Glomerular endothelial cell (primary cell): ENCODE measurements at regions not wholly inside any gene's neighbourhood (a gene's known extent, or its start where the extent isn't known, plus 50 kb on each side); places are given as distances from the start of the nearest gene placed in this dataset.

Experiments
- DNase-seq: peaks from one replicate; pipeline ENCODE4 v3.0.0-alpha.2; 2011; ENCODE audit warnings: low read depth, low spot score; ENCODE audit errors: extremely low read depth

DNA sequence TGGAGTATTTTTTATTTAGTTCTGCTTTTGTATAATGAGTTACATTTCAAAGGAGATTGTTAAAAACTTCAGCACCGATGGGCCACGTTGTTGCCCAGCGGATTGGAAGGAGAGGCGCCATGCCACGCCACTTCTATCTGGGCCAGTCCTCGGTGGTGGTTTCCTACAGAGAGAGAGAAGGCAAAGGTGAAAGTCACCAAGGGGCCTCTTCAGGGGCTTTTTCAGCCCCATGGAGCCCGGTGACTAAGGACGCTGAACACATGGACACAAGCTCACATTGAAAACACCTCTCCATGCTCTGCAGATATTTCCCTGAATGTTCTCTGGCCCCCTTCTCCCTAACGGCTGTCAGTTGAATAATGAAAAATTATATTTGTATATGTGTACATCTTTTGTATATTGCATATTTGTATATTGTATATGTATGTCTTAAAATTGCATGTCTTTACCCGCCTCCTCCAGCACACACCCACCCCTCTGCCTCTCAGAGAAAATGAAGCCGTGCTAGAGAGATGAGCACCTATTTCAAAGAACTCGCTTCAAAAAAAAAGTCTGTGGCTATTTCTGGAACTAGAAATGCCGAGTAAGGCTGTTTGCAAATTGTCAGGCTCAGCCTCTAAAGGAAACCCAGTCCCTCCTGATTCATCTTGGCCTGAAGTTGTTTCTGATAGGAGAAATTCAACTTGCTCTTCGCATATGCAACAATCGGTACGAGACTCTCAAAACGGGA, 91.9 kb upstream of the CDH4 start:
- no peak for DNase-seq

DNA sequence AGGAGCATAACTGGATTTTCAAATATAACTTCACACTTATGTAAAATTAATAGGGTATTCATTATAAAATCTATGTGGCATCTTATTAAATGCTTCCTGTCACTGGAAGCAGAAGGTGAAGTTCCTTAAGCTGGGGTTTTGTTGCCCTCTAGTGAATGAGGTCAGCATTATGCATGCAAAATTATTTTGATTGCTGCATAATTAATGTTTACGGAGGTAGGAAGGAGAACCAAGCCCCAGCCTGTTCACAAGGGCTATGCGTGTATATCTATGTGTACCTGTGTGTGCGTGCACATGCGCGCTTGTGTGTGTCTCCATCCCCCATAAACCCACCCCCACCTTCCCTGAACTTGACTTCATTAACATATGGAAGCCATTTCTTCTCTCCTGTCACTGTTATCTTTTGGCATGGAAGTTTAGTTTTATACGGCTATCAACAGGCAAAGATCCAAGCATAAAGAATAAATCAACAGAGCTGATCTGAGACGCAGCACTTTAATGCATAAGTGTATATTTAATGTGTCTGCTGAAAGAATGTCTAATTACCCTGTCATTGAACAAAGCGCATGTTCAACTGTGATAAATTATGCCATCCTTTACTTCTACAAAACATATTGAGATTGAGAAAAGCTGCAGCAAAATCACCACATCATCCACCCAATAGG, 90.2 kb upstream of the CDH4 start:
- no peak for DNase-seq

GRCh38 chr20:61162451-61162850, 89.6 kb upstream of the CDH4 start:
- no peak for DNase-seq

DNA sequence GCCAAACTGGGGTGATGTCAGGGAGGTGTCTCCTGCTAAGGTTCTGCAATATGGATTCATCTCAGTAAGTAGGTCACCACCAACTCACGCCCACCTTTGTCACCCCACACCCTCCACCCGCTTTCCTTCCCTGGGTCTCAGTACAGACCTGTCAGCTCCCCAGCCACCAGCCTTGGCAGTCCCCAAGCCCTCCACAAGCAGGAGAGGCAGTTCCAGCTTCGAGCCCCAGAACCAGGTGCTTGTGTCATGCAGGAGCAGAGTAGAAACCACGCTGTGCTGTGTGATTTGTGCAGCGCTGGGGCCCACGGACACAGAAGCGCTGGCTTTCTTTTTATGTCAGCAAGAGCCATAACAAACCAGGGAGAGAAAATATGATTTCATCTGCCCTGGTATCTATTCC, 89.0 kb upstream of the CDH4 start:
- no peak for DNase-seq

DNA sequence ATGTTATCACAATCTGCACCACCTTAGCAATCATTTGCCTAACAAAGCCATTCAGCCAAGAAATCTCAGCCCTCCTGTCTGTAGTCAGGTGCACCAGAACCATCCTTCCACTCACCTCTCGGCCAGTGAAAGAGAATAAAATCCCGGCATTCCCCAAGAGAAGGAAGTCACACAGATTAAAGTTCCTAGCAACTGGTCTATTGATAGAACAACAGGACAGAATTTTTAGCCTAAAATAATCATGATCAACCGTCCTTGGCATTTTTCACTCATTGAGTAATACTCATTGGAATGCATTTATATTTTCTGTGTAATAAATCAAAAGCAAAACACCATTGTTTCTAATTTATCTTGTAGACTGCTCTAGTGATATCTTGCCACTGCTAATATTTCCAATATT, 85.7 kb upstream of the CDH4 start:
- no peak for DNase-seq

DNA sequence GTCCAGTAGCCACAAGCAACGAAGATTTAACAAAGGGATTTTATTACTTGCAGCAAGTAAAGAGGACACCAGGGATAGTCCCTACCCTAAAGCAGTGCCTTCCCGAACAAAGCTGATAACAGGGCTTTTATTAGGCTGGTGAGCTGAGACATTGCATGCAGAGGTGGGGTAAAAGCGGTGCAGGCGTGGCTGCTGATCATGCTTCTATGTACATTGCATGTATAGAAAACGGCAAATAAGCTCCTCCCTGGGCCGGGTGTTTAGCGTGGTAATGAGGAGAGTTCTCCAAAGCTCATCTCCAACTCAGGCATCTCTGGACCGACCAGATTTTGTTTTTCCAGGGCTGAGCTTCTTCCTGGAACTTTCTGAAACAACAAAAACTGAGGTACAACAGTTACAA, 83.5 kb upstream of the CDH4 start:
- no peak for DNase-seq

- no peak for DNase-seq
These were observed 82.2 kb upstream of the CDH4 start for GRCh38 chr20:61169874-61170273.

- no peak for DNase-seq
These were observed 81.4 kb upstream of the CDH4 start for GRCh38 chr20:61170496-61171320.

DNA sequence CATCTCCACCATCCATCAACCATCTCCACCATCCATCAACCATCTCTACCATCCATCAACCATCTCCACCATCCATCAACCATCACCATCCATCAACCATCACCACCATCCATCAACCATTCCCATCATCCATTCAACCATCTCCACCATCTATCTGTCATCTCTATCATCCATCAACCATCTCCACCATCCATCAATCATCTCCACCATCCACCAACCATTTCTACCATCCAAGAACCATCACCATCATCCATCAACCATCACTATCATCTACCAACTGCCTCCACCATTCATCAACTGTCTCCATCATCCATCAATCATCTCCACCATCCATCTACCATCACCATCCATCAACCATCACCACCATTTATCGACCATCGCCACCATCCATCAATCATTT, 78.8 kb upstream of the CDH4 start:
- no peak for DNase-seq

GRCh38 chr20:61173961-61174725, 77.9 kb upstream of the CDH4 start:
- DNase-seq = no peak

DNA sequence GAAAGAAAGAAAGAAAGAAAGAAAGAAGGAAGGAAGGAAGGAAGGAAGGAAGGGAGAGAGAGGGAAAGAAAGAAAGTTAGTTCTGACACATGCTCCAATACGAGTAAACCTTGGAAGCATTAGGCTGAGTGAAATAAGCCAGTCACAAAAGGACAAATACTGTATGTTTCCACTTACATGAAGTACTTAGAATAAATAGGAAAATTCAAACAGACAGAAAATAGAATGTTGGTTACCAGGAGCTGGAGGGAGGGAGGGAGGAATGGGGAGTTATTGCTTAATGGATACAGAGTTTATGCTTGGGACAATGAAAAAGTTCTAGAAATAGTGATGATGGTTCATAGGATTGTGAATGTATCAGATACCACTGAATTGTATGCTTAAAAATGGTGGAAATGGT, 75.2 kb upstream of the CDH4 start:
- DNase-seq = no peak

- DNase-seq = no peak
These were observed 73.5 kb upstream of the CDH4 start for GRCh38 chr20:61178551-61179071.

DNA sequence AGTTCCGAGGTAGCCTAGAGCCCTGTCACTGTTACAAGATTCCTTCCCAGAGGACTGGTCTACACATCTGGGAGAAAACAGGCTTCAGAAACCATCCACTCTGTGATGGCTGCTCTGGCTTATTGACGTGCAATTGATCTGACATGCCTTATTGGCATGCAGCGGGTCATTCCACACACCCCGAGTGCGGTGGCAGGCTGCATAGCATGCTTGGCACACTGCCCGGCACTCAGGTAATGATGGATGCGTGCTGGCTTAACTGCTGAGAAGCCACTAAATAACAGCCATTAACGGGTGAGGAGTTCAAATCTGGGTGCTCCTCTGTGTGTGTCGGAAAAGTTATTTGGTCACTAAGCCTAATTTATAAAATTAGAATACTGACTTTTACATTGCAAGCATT, 67.9 kb upstream of the CDH4 start:
- no peak for DNase-seq

- DNase-seq = no peak
These were observed 66.9 kb upstream of the CDH4 start for GRCh38 chr20:61185181-61185580.

DNA sequence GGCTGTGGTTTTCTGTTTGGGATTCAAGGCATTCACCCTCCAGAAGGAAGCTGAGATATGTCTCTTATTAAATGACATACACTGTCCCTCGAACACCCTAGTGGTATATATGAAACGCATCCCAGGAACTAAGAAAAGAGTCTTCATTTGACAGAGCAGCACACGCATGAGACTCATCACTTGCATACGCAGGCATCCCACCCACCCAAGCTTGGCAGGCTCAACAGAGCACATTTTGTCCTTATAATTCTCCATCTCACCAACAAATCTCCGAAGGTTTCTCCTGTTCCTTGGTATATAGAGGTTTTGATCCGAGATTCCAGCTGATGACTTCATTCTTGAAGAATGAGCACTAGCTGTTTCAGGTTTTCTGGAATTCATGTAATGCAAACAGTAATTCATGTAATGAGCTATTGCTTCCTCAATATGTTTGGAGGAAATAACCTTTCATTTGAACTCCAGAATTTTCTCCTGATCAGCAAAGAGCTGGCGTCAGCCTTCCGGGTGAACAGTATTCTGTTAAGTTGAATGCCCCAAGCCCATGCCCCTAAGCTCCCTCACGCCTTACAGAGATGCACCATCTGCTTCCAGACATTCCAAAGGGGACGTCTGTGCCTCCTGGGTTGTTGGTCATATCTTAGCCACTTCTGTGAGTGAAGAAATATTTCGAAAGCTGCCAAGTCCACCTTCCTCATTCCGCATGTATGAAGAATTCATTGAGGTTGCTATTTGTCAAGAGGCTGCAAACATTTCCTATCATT, 66.0 kb upstream of the CDH4 start:
- DNase-seq = peak; percentile 54

DNA sequence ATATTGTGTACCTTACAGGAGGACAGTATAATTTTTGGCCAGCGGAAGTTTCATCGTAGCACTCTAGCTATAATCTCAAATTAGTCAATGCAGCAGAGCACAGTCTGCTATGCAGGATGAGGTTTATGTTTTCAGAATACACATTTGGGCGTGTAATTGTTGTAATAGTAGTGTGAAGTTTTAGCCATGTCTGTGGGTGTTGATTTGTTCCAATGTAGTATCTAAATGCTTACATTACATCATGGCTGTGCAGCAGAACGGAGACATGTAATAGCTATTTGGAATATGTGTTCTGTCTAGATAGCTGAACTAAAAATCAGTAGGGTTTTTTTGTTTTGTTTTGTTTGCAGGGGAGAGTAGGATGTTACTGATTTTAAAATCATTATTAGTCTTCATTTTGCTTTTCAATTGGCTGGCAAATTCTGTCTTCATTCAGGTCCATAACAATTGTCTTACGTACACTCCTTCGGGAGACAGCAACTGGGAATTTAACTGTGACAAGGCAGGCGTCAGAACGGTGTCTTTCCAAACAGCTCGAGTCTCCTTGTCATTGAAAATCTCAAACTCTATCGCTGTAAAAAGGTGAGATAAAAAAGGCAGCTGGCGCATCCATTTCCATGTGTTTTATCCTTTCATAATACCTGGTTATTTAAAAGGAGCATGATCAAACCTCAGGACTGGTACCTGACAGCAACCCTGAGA, 65.1 kb upstream of the CDH4 start:
- no peak for DNase-seq

GRCh38 chr20:61189534-61189933, 62.5 kb upstream of the CDH4 start:
- DNase-seq = no peak

- no peak for DNase-seq
These were observed 61.0 kb upstream of the CDH4 start for GRCh38 chr20:61191096-61191495.

- no peak for DNase-seq
These were observed 59.6 kb upstream of the CDH4 start for GRCh38 chr20:61192337-61192950.
